ENCODE measurements at regions not wholly inside any gene's neighbourhood (a gene's known extent, or its start where the extent isn't known, plus 50 kb on each side); places are given as distances from the start of the nearest gene placed in this dataset.

GRCh38 chr20:4550740-4551139 is 135.5 kb upstream of the PRNP start:
- ATAC-seq (no peak), DNase-seq (ENCODE audit: low read depth, low spot score) (no peak), FAIRE-seq (no peak)
- BruUV-seq (replicated peaks) = no TSS peak
- SMC1A ChIA-PET (ENCODE audit: uncharacterized antibody, unreplicated experiment) = no interaction called here
- Histone ChIP-seq H3K9ac (ENCODE audit: control insufficient read depth, insufficient read depth, low read length) (no peak overlapping the region), H3K79me2 (ENCODE audit: control insufficient read depth, insufficient read depth, low read length) (no peaks in the 10 kb centered on the region), H3K4me2 (ENCODE audit: control insufficient read depth, insufficient read depth) (no peak overlapping the region), H3K27me3 (replicated peaks in 1 of 2; ENCODE audit: control insufficient read depth in 2 of 2, insufficient read depth in 2 of 2, low read length in 1 of 2) (no peaks in the 10 kb centered on the region), H3K4me3 (no peak overlapping the region), H2AFZ (ENCODE audit: control insufficient read depth, low read depth, low read length) (no peak overlapping the region), H3K27ac (ENCODE audit: control insufficient read depth, insufficient read depth) (no peak overlapping the region), H3K36me3 (ENCODE audit: control insufficient read depth in 2 of 2, insufficient read depth in 2 of 2, low read length in 1 of 2) (no peaks in the 10 kb centered on the region), H4K20me1 (ENCODE audit: control insufficient read depth, insufficient read depth) (no peaks in the 10 kb centered on the region), H3K4me1 (ENCODE audit: control insufficient read depth, insufficient read depth, low read length) (no peaks in the 10 kb centered on the region), H3K9me3 (replicated peaks; ENCODE audit: control insufficient read depth, insufficient read depth, low read length) (no peaks in the 10 kb centered on the region)
- in situ Hi-C loops (cut with MboI) (no loop called here), intact Hi-C loops (cut with micrococcal nuclease; ENCODE audit: unreplicated experiment) (no loop called here)
- CTCF ChIA-PET = no interaction called here
- 0% methylated on average over 1 of the region's 1 CpG for WGBS (ENCODE audit: insufficient coverage, insufficient replicate concordance, low lambda C conversion rate, missing lambda C conversion rate)
- RAD21 ChIA-PET (ENCODE audit: unreplicated experiment) = no interaction called here
- TF ChIP-seq ZNF687 (IDR thresholded peaks at IDR 0.05) = no peak
- no peak for TF ChIP-seq RELB (IDR thresholded peaks at IDR 0.05; ENCODE audit: low read depth)
- POLR2A ChIA-PET = no interaction called here

Measured in GM12878 (cell line).